ENCODE measurements at regions not wholly inside any gene's neighbourhood (a gene's known extent, or its start where the extent isn't known, plus 50 kb on each side); places are given as distances from the start of the nearest gene placed in this dataset.

DNA sequence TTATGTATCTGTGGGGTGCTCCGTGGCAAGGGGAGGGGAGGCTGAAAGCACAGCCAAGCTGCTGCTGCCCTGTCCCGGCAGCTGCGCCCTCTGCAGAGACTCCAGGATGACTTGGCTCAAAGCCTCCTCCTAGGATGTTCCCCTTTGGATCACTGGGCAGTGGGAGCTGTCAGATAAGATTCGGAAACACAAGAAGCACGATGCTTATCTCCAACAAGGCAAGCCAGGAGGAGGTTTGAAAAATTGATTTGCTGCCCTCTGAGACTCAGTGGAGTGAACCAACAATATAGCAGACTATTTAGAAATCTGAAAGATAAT is 776.4 kb downstream of the C6orf118 start:
- H3K4me1 ChIP-seq = no peaks in the 10 kb centered on the region
- 30% methylated on average over 4 of the region's 5 CpGs for WGBS
- H3K36me3 ChIP-seq = no peaks in the 10 kb centered on the region
- no peaks in the 10 kb centered on the region for H3K27me3 ChIP-seq
- H3K4me3 ChIP-seq = no peak overlapping the region
- TF ChIP-seq, protein P1, sequence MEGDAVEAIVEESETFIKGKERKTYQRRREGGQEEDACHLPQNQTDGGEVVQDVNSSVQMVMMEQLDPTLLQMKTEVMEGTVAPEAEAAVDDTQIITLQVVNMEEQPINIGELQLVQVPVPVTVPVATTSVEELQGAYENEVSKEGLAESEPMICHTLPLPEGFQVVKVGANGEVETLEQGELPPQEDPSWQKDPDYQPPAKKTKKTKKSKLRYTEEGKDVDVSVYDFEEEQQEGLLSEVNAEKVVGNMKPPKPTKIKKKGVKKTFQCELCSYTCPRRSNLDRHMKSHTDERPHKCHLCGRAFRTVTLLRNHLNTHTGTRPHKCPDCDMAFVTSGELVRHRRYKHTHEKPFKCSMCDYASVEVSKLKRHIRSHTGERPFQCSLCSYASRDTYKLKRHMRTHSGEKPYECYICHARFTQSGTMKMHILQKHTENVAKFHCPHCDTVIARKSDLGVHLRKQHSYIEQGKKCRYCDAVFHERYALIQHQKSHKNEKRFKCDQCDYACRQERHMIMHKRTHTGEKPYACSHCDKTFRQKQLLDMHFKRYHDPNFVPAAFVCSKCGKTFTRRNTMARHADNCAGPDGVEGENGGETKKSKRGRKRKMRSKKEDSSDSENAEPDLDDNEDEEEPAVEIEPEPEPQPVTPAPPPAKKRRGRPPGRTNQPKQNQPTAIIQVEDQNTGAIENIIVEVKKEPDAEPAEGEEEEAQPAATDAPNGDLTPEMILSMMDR (IDR thresholded peaks at IDR 0.05) = no peak
- no peak for TF ChIP-seq POLR2A (IDR thresholded peaks at IDR 0.05)
- no peak for TF ChIP-seq POLR2AphosphoS5 (IDR thresholded peaks at IDR 0.05)
- TF ChIP-seq EP300 (IDR thresholded peaks at IDR 0.05) = no peak
- DNase-seq (ENCODE audit: low spot score in 2 of 2) = no peak
- no peaks in the 10 kb centered on the region for H3K9me3 ChIP-seq
- no peak overlapping the region for H3K27ac ChIP-seq

DNA sequence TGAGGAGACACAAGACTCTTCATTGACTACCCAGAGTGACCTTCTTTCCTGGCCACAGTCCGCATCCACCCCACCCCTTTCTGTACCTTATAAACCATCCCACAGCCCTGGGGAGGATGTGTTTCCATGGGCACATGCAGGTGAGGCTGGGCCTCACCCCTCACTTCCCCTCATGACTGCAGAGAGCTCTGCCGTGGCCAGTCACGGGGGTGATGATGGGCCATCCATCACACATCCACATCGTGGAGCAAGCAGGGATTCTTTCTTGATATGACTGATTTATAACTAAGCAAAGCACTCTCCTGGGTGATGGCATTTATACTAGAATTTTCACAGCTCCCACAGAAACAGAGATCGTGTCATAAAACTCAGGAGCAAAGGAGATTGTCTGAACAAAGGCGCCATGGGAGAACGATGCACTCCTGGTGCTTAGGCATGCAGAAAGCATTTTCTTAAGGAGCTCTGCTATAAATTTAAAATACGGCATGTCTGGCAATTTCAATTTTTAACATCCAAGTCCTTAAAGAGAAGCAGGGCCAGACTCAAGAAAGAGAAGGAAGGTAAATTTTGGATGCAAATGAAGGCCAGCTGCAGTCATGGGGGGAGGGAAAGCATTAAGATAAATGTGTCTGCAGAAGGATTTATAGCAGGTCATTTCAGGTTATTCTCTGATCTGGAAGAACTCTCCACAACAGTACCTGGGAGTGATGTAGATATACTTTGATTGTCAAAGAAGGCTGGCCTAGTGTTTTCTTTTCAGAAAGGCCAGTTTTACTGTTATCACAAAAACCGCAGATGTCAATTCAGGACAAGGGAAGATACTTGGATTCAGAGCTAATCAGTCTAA is 777.0 kb downstream of the C6orf118 start:
- no peak for DNase-seq (ENCODE audit: low spot score in 2 of 2)
- no peak overlapping the region for H3K27ac ChIP-seq
- H3K36me3 ChIP-seq = no peaks in the 10 kb centered on the region
- H3K4me1 ChIP-seq = no peaks in the 10 kb centered on the region
- H3K9me3 ChIP-seq = no peaks in the 10 kb centered on the region
- H3K4me3 ChIP-seq = no peak overlapping the region
- WGBS = 61% methylated on average over 9 of the region's 9 CpGs
- no peaks in the 10 kb centered on the region for H3K27me3 ChIP-seq
- TF ChIP-seq POLR2A (IDR thresholded peaks at IDR 0.05) (no peak), POLR2AphosphoS5 (IDR thresholded peaks at IDR 0.05) (no peak), EP300 (IDR thresholded peaks at IDR 0.05) (no peak)
- TF ChIP-seq, protein P1 (IDR thresholded peaks at IDR 0.05) = no peak

DNA sequence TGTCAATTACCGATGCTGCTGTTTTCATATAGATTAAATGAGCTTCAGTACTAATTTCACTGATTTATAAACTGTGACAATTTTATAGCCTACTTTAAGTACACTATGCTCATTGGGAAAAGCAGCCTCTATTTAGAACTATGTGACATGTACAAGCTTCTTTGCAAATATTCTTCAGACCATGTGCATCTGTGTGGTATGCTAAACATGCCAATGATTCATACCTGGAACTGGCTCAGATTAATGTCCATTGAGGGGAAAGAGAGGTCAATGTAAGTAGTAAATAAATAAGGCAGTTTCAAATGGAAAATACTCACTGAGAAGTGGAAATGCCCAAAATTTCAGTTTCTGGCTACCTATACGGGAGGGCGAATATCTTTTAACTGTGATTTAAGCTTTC is 777.7 kb downstream of the C6orf118 start:
- WGBS = 76% methylated on average over 3 of the region's 3 CpGs
- DNase-seq (ENCODE audit: low spot score in 2 of 2) = no peak
- H3K4me3 ChIP-seq = no peak overlapping the region
- TF ChIP-seq EP300 (IDR thresholded peaks at IDR 0.05) (no peak), POLR2AphosphoS5 (IDR thresholded peaks at IDR 0.05) (no peak), POLR2A (IDR thresholded peaks at IDR 0.05) (no peak)
- TF ChIP-seq, protein P1 (IDR thresholded peaks at IDR 0.05) = no peak
- no peaks in the 10 kb centered on the region for H3K27me3 ChIP-seq
- no peak overlapping the region for H3K27ac ChIP-seq
- no peaks in the 10 kb centered on the region for H3K4me1 ChIP-seq
- H3K36me3 ChIP-seq = no peaks in the 10 kb centered on the region
- no peaks in the 10 kb centered on the region for H3K9me3 ChIP-seq

DNA sequence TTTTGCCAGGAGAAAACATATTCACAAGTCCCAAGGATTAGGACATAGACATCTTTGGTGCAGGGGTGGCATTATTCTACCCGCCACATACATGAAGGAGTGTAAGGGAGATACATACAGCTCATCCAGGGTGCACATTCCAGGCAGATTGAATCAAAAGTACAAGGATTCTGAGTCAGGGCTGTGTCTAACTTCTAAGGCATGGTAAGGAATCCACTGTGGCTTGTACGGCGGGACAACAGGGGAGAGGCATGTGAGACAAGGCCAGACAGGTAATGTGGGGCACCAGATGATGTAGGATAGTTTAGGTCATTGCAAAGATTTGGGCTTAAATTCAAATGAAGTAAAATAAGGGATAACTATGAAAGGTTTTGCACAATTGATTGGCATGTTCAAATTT is 780.9 kb downstream of the C6orf118 start:
- TF ChIP-seq, protein P1 (IDR thresholded peaks at IDR 0.05) = no peak
- TF ChIP-seq POLR2AphosphoS5 (IDR thresholded peaks at IDR 0.05) (no peak), EP300 (IDR thresholded peaks at IDR 0.05) (no peak), POLR2A (IDR thresholded peaks at IDR 0.05) (no peak)
- H3K4me1 ChIP-seq = no peaks in the 10 kb centered on the region
- no peaks in the 10 kb centered on the region for H3K9me3 ChIP-seq
- WGBS = 82% methylated on average over 3 of the region's 3 CpGs
- no peak for DNase-seq (ENCODE audit: low spot score in 2 of 2)
- H3K4me3 ChIP-seq = no peak overlapping the region
- H3K36me3 ChIP-seq = no peaks in the 10 kb centered on the region
- H3K27ac ChIP-seq = no peak overlapping the region
- no peaks in the 10 kb centered on the region for H3K27me3 ChIP-seq

DNA sequence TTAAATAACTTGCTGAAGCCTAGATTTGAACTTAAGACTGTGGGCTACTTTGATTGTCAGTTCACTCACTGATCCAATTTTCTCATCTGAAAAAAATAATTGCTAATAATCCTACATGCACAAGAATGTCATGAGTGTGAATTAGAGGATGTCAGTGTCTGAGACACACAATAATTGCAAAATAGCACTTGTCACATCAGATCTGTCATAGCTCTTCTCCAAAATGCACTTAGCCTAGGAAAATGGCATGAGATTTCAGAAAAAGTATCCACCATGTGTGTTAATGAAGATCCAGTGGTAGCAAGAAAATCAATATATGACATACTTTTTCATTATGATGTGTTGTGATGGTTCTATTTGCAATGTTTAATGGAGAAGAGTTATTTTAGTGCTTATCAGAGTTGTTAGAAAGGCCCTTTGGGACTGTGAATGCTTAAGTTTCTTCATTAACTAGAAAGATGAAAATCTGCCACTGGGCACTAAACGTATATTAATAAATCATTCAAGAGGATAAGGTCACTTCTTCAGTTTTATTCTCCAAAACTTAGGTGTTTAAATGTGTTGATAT is 786.2 kb downstream of the C6orf118 start:
- H3K4me1 ChIP-seq = no peaks in the 10 kb centered on the region
- no peak overlapping the region for H3K4me3 ChIP-seq
- WGBS = 83% methylated on average over 1 of the region's 1 CpG
- TF ChIP-seq EP300 (IDR thresholded peaks at IDR 0.05) = no peak
- DNase-seq (ENCODE audit: low spot score in 2 of 2) = no peak
- H3K27me3 ChIP-seq = no peaks in the 10 kb centered on the region
- no peaks in the 10 kb centered on the region for H3K36me3 ChIP-seq
- no peak overlapping the region for H3K27ac ChIP-seq
- H3K9me3 ChIP-seq = no peaks in the 10 kb centered on the region
